SJCRH30 (cell line): ENCODE measurements at regions not wholly inside any gene's neighbourhood (a gene's known extent, or its start where the extent isn't known, plus 50 kb on each side); places are given as distances from the start of the nearest gene placed in this dataset.
"Not testable (repeated sequence)": the region's sequence is repeated elsewhere in the genome, so short reads cannot be mapped to it uniquely, and the experiment has no call there.

Experiments used
- DNase-seq, 2 experiments: peaks; one replicate each; pipeline ENCODE4 v3.0.0-alpha.2; 2015 to 2020
- H3K27ac ChIP-seq: fragments of 250-450 bp; sonication (Bioruptor Pico); 2 replicates; pipeline ENCODE4 v1.5.1; 2020; ENCODE audit warnings: mild to moderate bottlenecking, moderate library complexity
- H3K27me3 ChIP-seq: fragments of 250-450 bp; sonication (Bioruptor Pico); 2 replicates; pipeline ENCODE4 v1.5.1; 2020; ENCODE audit warnings: mild to moderate bottlenecking, moderate library complexity
- H3K36me3 ChIP-seq: fragments of 250-450 bp; sonication (Bioruptor Pico); 2 replicates; pipeline ENCODE4 v1.5.1; 2020; ENCODE audit warnings: mild to moderate bottlenecking, moderate library complexity
- H3K4me1 ChIP-seq: fragments of 250-450 bp; sonication (Bioruptor Pico); 2 replicates; pipeline ENCODE4 v1.5.1; 2020; ENCODE audit warnings: mild to moderate bottlenecking, moderate library complexity
- H3K4me3 ChIP-seq: fragments of 250-450 bp; sonication (Bioruptor Pico); 2 replicates; pipeline ENCODE4 v1.5.1; 2020; ENCODE audit warnings: mild to moderate bottlenecking, moderate library complexity
- H3K9me3 ChIP-seq: fragments of 250-450 bp; sonication (Bioruptor Pico); replicated peaks from 2 replicates; pipeline ENCODE4 v1.5.1; 2020; ENCODE audit warnings: mild to moderate bottlenecking, moderate library complexity

DNA sequence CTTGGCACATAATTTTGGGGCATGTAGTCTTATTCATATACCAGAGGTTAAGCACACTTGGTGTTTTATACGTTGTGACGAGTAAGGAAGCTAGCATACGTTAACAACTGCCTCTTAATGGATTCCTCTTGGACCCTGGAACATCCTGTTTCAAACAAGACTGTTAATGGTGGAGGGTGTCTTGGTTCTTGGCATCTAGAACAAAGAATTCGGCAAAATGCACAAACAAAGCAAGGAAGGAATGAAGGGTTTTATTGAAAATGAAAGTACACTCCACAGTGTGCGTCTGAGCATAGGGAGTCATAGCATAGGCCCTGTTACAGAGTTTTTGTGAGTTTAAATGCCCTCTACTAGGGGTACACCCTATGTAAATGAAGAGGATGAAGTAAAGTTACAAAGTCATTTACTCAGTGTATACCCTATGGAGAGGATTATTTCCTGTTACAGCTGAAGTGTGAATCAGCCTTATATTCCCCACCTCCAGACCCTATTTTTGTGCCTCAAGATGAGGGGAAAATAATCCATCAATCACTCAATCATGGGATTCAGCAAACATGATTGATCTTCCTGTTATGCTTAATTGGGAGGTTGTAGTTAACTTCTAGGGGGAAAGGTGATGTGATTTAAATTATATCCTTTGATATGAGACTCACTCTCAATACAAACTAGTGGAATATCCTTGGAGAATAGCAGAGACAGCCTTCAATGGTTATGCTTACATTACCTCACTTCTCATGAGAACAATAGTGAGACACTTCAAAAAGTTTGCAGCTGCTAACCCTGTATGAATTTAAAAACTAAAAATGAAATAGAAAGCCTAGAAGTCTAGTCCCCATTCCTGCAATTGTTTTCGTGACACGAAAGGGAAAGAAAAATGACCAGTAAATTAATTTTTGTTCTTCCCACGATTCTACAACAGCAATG lies 84.9 kb upstream of the MYO10 start:
- Histone ChIP-seq H3K27ac (no peak overlapping the region), H3K4me3 (no peak overlapping the region)

GRCh38 chr5:17021602-17021932 lies 85.5 kb upstream of the MYO10 start:
- no peaks in the 10 kb centered on the region for H3K27me3 ChIP-seq
- no peaks in the 10 kb centered on the region for H3K4me1 ChIP-seq
- H3K36me3 ChIP-seq = no peaks in the 10 kb centered on the region
- no peak for DNase-seq
- H3K9me3 ChIP-seq = no peaks in the 10 kb centered on the region
- H3K4me3 ChIP-seq = no peak overlapping the region
- H3K27ac ChIP-seq = no peak overlapping the region

More for the DNA sequence above, 84.9 kb upstream of the MYO10 start:
- H3K9me3 ChIP-seq = no peaks in the 10 kb centered on the region
- H3K4me1 ChIP-seq = no peaks in the 10 kb centered on the region
- no peak for DNase-seq
- no peaks in the 10 kb centered on the region for H3K36me3 ChIP-seq
- H3K27me3 ChIP-seq = no peaks in the 10 kb centered on the region

DNA sequence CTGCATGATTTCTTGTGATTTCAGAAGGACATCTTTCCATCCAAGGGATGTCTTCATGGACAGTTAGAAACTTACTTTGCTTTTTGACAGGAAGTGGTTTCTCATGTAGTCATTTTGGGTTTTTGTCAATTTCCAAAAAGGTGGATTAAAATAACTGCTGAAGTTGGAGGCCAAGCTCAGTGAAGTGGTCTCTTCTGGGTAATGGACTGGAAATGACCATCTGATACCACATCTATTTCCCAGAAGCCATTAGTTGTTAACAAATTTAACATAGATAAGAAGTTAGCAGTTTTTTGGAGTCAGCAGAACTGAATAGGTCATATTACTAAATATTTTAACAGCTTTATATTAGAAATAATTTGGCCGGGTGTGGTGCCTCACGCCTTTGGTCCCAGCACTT lies 86.2 kb upstream of the MYO10 start:
- H3K27ac ChIP-seq = no peak overlapping the region
- no peaks in the 10 kb centered on the region for H3K36me3 ChIP-seq
- H3K4me3 ChIP-seq = no peak overlapping the region
- no peak for DNase-seq
- H3K9me3 ChIP-seq = no peaks in the 10 kb centered on the region
- H3K4me1 ChIP-seq = no peaks in the 10 kb centered on the region
- H3K27me3 ChIP-seq = no peaks in the 10 kb centered on the region

GRCh38 chr5:17024686-17025180 lies 88.6 kb upstream of the MYO10 start:
- no peak overlapping the region for H3K4me3 ChIP-seq
- DNase-seq = no peak
- H3K36me3 ChIP-seq = no peaks in the 10 kb centered on the region
- no peaks in the 10 kb centered on the region for H3K4me1 ChIP-seq
- H3K27ac ChIP-seq = no peak overlapping the region
- no peaks in the 10 kb centered on the region for H3K27me3 ChIP-seq
- H3K9me3 ChIP-seq = no peaks in the 10 kb centered on the region

GRCh38 chr5:17031659-17032277 lies 95.7 kb upstream of the MYO10 start:
- not testable (repeated sequence) for H3K4me3 ChIP-seq, H3K36me3 ChIP-seq, H3K4me1 ChIP-seq, H3K27me3 ChIP-seq, H3K27ac ChIP-seq, H3K9me3 ChIP-seq, DNase-seq

DNA sequence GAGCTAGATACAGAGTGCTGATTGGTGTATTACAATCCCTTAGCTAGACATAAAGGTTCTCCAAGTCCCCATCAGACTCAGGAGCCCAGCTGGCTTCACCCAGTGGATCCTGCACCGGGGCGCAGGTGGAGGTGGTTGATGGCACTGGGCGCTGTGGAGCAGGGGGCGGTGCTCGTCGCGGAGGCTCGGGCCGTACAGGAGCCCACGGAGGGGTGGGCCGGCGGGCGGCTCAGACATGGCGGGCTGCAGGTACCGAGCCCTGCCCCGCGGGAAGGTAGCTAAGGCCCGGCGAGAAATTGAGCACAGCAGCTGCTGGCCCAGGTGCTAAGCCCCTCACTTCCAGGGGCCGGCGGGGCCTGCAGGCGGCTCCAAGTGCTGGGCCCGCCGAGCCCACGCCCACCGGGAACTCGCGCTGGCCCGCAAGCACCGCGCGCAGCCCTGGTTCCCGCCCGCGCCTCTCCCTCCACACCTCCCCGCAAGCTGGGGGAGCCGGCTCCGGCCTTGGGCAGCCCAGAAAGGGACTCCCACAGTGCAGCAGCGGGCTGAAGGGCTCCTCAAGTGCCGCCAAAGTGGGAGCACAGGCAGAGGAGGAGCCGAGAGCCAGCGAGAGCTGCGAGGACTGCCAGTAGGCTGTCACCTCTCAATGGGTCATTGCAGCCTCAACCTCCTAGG lies 96.4 kb upstream of the MYO10 start:
- H3K36me3 ChIP-seq, DNase-seq, H3K4me1 ChIP-seq, H3K4me3 ChIP-seq, H3K27ac ChIP-seq, H3K9me3 ChIP-seq, H3K27me3 ChIP-seq: not testable (repeated sequence)

- H3K9me3 ChIP-seq, DNase-seq, H3K27ac ChIP-seq, H3K27me3 ChIP-seq, H3K4me3 ChIP-seq, H3K4me1 ChIP-seq, H3K36me3 ChIP-seq: not testable (repeated sequence)
These were observed 98.9 kb upstream of the MYO10 start for GRCh38 chr5:17034992-17035391.

DNA sequence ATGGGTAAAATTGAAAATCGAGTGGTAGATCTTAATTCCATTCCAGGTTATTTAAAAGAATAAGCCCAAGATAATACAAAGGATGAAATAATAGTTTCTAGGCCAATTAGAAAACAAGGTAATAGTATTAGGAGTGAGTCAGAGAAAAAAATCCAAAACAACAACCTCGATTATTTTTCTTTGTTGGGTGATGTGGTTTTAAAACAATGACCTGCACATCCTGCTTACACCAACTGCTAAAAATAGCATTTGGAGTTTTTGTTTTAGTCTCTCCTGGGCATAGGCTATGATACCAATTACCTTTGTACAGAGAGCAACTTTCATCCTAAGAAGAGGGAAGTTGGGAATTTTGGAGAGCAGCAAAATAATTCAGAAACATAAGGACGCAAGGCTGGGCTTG lies 101.7 kb upstream of the MYO10 start:
- Histone ChIP-seq H3K4me3 (no peak overlapping the region), H3K27me3 (no peaks in the 10 kb centered on the region), H3K4me1 (no peaks in the 10 kb centered on the region), H3K27ac (no peak overlapping the region), H3K9me3 (no peaks in the 10 kb centered on the region), H3K36me3 (no peaks in the 10 kb centered on the region)
- no peak for DNase-seq

GRCh38 chr5:17039170-17039569 lies 103.1 kb upstream of the MYO10 start:
- Histone ChIP-seq H3K36me3 (no peaks in the 10 kb centered on the region), H3K27me3 (no peaks in the 10 kb centered on the region), H3K4me3 (no peak overlapping the region), H3K27ac (no peak overlapping the region), H3K9me3 (no peaks in the 10 kb centered on the region), H3K4me1 (no peaks in the 10 kb centered on the region)
- no peak for DNase-seq

- no peak for DNase-seq
- no peaks in the 10 kb centered on the region for H3K36me3 ChIP-seq
- no peaks in the 10 kb centered on the region for H3K27me3 ChIP-seq
- no peaks in the 10 kb centered on the region for H3K9me3 ChIP-seq
- H3K4me1 ChIP-seq = peaks cover 6% of the 10 kb centered on the region
- no peak overlapping the region for H3K27ac ChIP-seq
- no peak overlapping the region for H3K4me3 ChIP-seq
These were observed 106.0 kb upstream of the MYO10 start for GRCh38 chr5:17042041-17042440.

DNA sequence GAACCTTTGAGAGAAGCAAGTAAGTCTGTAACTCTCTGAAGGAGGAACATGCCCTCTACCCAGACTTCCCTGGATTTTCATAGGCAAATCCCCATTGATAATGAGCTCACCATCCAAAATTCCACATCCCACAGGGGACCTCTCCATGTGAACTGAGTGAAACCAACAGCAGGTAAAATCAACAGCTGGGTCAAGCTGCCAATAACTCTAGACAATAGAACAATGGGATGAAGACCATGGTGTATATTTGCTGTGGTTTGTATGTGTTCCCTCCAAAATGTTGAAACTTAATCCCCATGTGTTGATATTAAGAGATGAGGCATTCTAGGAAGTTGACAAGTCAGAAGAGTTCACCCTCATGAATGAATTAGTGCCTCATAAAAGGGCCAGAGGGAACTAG lies 110.2 kb upstream of the MYO10 start:
- H3K4me1 ChIP-seq = peaks cover 6% of the 10 kb centered on the region
- H3K27ac ChIP-seq = no peak overlapping the region
- H3K9me3 ChIP-seq = no peaks in the 10 kb centered on the region
- DNase-seq = peak; percentile 29 to 58
- no peaks in the 10 kb centered on the region for H3K36me3 ChIP-seq
- H3K27me3 ChIP-seq = no peaks in the 10 kb centered on the region
- H3K4me3 ChIP-seq = no peak overlapping the region

GRCh38 chr5:17050236-17050635 lies 114.1 kb upstream of the MYO10 start:
- DNase-seq = no peak
- H3K27ac ChIP-seq = no peak overlapping the region
- H3K9me3 ChIP-seq = no peaks in the 10 kb centered on the region
- H3K4me1 ChIP-seq = peaks cover 6% of the 10 kb centered on the region
- H3K27me3 ChIP-seq = no peaks in the 10 kb centered on the region
- H3K4me3 ChIP-seq = no peak overlapping the region
- H3K36me3 ChIP-seq = no peaks in the 10 kb centered on the region

DNA sequence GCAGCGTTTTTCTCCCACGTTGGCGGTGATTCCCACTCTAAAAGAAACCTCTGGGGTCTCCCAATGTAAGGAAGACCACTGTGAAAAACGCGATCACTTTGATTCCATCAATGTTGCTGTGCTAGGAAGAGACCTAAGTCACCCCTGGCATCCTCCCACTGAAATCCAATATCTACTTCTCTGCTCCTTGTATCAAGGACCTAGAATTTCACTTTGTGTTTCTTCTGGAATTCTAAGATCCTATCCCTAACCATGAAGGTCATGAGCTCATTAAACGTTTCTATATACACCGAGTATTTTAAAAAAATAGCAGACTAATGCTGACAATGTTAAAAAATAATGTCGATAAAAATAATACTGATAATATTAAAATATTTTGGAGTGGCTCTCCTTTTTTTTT lies 118.8 kb upstream of the MYO10 start:
- no peaks in the 10 kb centered on the region for H3K36me3 ChIP-seq
- H3K4me1 ChIP-seq = no peaks in the 10 kb centered on the region
- H3K9me3 ChIP-seq = no peaks in the 10 kb centered on the region
- H3K4me3 ChIP-seq = no peak overlapping the region
- no peaks in the 10 kb centered on the region for H3K27me3 ChIP-seq
- H3K27ac ChIP-seq = no peak overlapping the region
- no peak for DNase-seq

- no peak overlapping the region for H3K27ac ChIP-seq
- no peak for DNase-seq
These were observed 120.1 kb upstream of the MYO10 start for GRCh38 chr5:17056141-17056631.

DNA sequence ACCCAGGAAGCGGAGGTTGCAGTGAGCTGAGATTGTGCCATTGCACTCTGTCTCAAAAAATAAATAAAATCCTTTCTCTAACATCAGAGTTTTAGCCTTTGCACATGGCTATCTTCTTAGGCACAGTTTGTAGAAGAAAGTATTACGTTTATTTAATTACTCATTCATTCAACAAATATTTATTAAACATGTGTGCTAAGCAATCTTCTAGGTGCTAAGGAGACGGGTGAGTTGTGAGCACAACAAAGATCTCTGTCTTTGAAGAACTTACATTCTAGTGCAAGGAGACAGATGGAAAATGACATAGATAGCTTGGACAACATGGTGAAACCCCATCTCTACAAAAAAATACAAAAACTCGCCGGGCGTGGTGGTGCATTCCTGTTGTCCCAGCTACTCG lies 122.3 kb upstream of the MYO10 start:
- Histone ChIP-seq H3K27me3 (no peaks in the 10 kb centered on the region), H3K4me3 (no peak overlapping the region), H3K27ac (no peak overlapping the region), H3K36me3 (no peaks in the 10 kb centered on the region), H3K9me3 (no peaks in the 10 kb centered on the region), H3K4me1 (no peaks in the 10 kb centered on the region)
- no peak for DNase-seq

More at GRCh38 chr5:17056141-17056631, 120.1 kb upstream of the MYO10 start:
- Histone ChIP-seq H3K36me3 (no peaks in the 10 kb centered on the region), H3K27me3 (no peaks in the 10 kb centered on the region), H3K9me3 (no peaks in the 10 kb centered on the region), H3K4me1 (no peaks in the 10 kb centered on the region), H3K4me3 (no peak overlapping the region)
